Stimulated activated CD8-positive, alpha-beta memory T cell treated with anti-CD3 and anti-CD28 coated beads, Interleukin-15, amount 100 ng/mL, for 1 hour (primary cell): ENCODE measurements at regions not wholly inside any gene's neighbourhood (a gene's known extent, or its start where the extent isn't known, plus 50 kb on each side); places are given as distances from the start of the nearest gene placed in this dataset.

Experiments
- DNase-seq: peaks from one replicate; pipeline ENCODE4 v3.0.0-alpha.2; 2020; ENCODE audit warnings: low read depth

DNA sequence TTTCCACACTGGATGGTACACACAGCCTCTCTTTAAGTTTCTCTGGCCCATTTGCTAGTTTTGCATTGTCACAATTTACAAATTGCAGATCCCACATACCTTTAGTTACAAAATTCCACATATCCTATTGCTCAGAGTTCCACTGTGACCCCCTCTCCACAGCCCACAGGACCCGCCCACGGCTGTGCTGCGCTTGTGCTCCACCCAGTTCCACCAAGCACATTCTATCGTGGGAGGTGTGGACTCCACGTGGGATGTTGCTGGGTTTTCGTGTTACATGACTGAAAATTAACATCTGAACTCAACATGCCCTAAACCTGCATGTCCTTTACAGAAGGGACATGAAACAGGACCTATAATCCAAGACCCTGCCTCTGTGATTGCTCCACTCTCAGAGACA lies 423.0 kb downstream of the IRS2 start:
- no peak for DNase-seq

DNA sequence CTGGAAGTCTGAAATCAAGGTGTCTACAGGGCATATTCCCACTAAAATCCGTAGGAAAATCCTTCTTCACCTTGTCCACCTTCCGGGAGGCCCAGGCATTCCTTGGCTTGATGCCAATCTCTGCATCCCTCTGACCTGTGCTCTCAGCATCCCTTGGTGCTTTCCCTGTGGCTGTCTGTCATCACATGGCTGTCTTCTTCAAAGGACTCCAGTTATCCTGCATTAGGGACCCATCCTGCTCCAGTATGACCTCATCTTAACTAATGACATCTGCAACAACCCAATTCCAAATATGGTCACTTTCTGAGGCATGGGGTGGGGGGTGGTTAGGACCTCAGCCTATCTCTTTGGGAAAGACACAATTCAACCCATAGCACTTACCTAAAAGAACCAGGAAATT lies 423.8 kb downstream of the IRS2 start:
- DNase-seq = no peak

DNA sequence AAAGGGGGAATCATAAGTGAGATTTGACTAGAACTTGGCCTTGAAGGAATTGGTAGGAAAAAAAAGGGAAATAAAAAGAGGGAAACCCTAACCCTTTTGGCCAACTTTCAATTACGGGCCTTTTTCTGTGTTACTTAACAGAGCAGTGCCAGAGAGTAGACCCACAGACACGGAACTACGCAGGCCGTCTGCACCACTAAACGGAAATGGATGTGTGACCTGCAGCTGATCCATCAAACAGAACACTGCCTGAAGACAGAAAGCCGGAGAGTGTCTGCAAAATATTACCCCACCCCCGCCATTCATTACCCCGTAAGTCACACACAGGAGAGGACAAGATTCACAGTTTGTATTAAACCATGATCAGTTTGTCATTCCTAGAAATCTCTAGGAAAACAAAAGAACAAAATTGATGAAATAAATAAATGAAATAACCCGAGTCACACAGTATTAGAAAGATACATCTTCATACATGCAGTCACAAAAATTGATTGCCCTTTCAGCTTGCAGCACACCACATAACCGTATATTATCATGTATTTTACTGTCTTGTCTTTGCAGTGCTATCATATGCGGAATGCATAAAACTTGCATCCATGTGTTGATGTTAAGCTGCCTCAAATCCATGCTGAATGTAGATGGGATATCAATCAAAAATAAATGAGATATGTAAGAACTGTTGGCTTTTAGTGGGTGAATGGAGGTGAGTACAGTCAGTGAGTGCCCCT lies 424.7 kb downstream of the IRS2 start:
- no peak for DNase-seq

DNA sequence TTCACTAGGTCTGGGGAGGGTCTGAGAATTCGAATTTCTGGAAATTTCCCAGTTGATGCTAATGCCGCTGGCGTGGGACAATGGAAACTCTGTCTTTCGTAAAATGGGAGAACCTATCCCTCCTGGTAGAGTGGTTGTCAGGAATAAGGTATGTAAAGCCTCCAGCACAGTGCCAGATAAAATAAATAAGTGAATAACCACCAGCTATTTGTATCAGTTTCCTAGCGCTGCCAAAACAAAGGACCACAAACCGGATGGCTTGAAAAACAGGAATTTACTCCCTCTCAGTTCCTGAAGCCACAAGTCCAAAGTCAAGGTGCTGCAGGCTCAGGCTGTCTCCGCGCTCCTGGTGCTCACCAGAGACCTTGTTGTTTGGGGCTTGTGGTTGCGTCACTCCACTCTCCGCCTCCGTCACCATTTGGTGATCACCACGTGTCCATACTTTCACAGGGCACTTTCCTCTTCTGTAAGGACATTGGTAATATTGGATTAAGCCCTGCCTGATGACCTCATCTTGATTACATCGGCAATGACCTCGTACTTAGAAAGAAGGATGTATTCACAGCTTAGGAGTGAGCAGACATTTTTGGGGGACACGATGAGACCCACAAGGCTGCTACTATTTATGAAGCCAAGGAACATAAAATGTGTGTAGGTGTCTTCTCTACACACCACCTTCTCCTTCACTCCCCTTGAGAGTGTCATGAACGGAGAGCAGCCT lies 428.5 kb downstream of the IRS2 start:
- no peak for DNase-seq

DNA sequence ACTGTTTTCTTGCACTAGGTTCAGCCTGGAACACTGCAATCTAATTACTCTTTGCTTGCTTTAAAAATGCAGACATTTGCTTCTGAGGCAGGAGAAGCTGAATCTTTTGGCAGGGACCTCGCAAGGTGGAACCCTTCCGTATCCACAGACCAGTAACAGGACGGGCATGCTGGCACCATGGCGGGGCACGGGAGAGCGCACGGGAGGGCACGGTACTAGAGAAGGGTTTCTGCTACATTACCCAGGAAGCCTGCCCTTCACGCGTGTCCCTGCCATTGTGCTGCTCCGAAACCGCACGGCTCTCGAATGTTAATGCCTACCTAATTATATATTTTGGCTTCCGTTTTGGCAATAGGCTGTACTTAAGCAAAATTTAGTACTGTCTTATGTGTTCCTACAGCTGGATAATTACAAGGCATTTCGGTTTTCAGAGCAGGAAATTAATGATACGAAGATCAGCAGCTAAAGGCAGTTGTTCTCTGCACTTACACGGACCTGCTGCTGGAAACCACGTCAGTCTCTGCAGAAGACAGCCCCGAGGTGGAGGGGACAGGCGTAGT lies 430.4 kb downstream of the IRS2 start:
- no peak for DNase-seq

DNA sequence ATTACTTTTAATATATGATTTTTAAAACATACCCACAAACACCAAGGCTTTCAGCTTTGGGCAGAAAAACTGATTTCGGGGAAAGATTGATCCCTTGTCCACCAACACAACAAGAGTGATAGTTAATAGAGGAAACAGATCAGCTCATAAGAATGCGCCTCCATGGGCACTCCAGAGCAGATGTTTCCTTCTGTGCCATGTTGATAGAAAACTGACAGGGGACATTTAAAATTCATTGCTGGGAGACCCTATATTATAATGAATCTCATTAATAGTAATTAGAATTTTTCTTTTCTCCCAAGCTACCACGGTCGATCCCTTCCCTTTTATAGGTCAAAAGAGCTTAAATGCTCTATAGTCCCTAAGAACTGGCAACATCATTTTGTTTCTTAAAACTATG lies 431.2 kb downstream of the IRS2 start:
- DNase-seq = no peak

DNA sequence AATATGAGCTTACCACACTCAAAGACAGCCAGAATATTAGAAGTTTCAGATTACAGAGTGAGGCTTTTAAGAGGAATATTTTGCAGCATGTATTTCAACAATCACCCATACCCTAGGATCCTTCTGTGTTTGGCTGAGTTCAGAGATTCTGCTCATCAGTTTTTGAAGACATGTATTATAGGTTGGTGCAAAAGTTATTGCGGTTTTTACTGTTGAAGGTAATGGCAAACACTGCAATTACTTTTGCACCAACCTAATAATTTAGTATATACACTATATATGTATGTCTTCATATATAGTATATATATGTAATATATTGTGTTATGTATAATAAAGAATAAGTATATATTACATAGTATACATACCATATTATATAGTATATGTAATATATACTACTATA lies 435.1 kb downstream of the IRS2 start:
- no peak for DNase-seq

DNA sequence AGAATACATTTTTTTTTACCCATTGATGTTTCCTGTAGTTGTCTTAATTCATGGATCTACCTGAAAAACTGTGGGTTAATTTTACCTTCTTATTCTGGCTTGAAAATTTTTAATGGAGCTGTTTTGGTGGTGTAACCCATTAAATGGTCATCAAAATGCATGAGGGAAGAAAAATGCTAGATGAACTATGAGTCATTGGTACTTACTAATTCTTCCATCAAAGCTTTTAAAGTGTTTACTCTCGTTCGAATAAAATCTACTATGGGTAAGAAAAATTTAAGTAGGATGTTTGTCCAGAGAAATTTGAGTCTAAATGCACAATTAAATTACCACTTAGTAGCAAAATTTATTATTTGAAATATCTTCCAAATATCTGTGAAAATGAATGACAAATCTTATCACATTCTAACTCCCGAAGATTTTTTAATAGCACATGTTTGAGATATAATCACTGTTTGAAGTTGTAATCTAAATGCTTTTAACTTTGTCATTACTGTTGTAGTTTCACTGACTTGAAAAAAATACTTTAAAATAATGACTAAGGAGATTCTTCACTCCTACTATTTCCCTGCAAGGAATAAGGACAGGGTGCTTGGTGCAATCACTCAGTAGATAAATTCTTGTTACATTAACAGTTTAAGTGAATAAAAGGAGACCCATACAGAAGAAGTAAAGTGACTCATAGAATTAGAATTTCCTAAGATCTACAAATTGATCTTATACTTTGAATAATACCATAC lies 437.7 kb downstream of the IRS2 start:
- DNase-seq = no peak

DNA sequence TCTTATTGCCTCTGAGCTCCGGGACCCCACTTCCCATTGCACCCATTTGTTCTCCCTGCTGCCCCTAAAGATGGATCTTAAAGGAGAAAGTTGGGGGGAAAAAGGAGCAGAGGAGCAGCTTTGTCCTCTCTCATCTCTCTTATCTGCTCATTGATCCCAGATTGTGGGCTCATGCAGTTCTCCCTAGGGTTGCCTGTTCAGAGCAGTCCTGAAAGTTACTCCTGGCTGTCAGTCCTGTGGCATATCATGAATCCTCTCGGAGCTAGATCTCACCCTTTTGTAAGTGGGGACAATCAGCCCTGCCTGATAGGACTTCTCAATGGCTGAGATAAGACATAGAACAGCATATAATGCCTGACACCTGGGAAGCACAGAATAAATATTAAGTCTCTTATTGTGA lies 440.3 kb downstream of the IRS2 start:
- no peak for DNase-seq

DNA sequence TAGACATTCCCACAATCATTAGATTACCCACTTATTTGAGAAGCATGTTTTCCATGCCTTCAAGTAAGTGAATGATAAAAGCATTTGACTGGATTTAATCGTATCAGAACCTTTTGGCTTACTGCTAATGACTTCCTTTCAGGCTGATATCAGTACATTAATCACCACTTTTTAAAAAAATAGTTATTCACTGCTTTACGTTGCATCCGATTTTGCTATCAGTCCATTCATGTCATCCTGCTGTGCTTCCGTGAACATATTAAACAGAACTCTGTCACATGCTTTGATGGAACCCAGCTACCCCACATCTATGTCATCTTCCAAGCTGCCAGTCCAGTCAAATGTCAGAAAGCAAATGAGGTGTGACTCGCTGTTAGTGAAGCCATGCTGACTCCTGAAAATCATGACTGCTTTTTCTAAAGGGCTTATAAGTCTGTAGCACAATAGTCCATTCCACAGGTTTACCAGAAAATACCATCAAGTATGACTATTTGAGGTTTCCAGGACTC lies 440.9 kb downstream of the IRS2 start:
- no peak for DNase-seq

DNA sequence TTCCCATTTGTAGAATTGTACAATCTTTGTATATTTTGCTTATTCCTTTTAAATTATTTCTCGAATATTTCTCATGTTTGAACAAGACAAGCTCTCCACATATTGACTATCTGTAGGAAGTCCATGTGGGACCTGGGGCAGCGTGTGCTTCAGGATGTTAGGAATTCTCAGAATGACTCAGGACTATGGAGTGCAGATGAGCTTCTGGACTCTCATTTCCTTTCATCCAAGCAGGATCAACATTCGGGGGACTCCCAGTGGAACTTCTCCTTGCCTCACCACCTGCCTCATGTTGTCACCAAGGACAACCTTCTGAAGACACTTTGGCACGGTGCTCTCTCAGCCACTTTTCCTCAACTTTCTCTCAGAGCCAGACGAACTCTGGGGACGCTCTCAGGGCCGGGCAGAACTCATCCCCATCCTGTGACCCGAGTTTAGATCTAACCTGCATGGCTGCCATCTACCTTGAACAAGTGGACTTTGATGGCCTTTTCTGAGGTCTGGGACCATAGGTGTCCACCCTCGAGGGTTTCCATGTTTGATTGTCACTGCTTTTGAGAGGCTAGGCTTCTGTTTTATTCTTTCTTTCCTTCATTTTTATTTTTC lies 441.7 kb downstream of the IRS2 start:
- DNase-seq = no peak

DNA sequence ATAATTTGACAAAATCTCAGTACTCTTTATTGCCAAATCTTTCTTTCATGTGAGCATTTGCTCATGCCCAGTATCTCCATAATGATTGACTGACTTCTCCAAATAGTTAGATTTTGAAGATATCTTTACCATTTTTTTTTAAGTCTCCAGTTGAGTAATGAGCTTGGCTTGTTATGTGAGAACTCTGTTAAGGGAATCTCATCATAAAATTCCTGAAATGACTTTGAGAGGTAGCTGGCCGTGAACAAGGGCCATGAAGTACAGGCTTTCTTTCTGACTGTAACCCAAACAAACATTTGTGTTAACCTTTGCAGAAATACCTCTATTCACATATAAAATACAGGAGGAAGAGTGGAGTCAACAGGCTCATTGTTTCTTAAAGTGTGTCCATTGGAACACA lies 449.7 kb downstream of the IRS2 start:
- no peak for DNase-seq

DNA sequence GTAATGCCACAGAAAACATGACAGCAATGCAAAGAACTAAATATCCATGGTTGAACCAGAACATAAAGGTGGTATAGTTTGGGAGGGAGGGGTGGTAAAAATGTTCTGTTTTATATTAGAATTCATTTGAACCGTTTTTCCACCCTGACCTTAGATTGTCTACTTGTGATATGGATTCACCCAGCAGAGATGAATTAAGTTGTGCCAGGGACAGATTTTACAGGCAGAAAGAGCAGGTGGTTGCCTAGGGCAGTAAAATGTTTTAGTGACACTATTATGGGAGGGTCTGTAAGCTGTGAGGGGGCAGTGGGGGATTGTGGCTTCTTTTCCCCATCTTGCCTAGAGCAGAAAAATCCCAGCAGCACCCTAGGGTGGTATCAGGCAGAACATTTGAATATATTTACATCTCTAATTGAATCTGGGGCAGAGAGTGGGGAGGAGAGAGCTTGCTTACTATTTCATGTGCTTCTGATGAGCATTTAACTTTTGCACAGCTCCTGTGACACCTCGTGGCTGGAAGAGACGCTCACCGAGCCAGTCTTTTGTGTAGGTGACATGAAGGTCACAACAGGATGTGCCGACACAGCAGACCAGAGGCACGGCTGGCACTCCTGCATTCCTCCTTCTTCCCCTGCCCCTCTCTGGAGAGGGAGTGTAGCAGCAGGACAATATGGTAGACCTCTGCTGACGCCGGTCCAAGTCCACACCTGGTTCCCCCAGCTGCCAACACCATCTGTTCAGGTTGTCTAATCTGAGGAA lies 452.3 kb downstream of the IRS2 start:
- no peak for DNase-seq

DNA sequence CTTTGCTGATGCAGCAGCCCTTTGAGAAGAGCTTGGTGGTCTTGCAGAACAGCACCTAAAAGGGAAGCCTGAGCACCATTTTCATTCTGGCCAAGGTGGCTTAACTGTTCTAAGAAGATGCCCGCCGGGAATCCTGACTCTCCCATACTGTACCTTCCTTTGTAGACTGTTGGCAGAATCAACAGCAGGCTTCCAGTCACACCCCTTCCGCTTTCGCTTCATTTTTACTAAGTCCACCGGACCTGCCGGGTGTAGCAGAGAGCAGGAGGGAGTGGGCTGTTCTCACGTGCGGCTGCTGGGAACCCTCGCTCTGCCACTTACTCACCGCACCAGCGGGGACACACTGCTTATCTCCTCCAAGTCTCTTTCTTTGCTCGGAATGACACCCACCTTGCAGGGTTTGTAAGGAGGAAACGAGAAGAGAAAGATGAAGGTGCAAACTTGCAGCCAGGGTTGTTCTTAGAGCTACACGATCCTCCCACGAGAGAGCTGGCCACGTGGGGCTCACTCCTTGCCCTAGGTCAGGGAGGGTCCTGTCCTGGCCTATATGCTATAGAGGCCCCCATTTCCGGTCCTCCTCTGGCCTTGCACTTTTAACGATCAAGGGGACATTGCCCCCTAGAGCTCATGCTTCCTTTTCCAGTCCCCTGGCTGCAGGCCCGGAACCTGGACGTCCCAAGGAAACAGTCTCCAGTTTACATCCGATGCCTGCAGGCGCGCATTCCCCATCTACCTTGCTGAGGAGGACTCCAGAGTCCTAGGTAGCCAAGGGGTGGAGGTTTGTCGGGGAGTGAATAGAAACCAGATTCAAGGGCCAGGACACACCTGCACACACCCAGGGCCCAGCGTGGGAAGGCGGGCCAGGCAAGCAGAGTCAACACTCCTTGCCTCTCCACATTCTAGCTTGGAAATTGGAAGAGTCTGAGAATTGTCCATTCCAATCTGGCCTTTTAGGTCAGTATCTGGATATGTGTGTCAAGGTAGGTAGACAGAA lies 453.6 kb downstream of the IRS2 start:
- DNase-seq = no peak

DNA sequence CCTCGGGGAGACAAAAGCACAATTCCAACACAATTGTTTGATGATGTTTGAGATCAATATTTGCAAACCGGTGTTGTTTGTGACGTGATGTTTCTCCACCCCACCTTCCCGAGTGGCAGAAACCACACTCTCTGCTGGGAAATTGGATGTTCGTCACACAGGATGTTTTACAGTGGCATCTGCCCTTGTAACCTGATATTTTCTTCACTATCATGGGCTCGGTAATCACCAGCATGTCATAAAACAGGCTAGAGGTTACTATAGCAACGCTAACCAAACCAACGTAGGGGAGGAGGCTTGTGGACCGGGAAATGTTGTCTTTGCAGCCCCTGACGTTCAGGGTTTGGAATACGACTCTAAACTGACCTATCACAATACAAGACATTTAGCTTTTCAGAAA lies 454.5 kb downstream of the IRS2 start:
- DNase-seq = no peak

DNA sequence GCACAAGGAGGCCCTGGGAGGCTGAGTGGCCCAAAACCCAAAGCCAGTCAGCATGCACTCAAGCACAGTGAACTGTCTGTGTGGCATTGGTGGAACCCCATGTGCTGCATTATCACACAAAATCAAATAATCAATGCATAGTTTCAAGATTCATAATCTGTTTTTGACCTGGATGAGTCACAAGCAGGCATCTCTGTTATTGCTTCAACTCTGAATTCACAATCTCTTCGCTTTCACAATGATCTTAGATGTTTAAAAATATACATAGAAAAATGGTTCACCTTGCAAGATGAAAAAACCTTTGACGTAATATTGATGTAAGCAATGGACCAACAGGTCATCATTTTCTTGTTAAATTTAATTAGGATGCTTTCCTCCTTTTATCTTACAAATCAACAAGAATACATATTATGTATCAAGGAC lies 455.4 kb downstream of the IRS2 start:
- no peak for DNase-seq

DNA sequence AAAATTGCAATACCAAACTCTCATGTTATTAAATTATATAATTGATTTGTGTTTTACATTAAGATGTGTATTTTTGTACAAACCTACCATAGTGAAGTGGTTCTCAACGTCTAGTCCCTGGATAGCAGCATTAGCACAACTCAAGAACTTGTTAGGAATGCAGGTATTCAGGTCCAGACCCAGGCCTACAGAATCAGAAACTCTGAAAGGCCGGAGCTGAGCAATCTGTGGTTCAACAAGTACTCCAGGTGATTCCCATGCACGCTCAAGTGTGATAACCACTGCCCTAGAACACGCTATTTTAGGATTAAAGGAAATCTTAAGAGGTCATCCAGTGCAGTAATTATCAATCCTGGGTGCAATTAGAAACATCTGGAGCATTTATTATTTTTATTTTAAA lies 456.3 kb downstream of the IRS2 start:
- DNase-seq = no peak

DNA sequence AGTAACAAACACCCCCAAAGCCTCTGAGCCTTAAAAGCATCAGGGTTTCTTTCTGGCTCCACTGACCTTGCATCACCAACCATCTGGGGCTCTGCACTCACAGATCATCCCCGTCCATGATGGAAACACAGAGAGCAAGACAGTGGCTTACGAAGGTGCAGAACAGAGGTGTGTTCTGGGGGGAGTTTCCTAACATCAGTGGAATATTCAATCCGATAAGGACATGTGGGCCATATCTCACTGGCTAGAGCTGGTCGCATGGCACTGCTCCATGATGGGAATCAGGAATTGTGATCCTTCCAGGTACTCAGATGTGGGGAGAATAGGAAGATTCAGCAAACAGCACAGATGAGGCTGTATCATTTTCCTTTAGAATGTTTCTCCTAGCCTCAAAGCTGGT lies 457.2 kb downstream of the IRS2 start:
- no peak for DNase-seq

DNA sequence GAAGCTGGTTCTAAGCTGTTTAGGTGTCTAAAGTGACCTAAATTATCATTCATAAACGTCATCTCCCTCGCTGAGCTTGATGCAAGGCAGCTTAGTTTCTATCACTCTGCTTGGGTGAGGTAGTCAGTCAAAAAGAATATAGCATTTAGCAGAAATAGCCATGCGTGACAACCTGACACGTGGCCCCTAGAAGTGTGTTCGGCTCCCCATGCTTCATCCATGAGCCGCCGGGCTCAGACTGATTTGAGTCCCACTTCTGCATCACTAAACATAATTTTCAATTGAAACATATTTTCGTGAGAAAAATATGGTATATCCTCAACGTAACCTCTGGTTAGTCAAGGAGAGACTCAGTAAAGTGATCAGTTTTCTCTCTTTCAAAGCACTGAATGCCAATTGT lies 459.8 kb downstream of the IRS2 start:
- no peak for DNase-seq

DNA sequence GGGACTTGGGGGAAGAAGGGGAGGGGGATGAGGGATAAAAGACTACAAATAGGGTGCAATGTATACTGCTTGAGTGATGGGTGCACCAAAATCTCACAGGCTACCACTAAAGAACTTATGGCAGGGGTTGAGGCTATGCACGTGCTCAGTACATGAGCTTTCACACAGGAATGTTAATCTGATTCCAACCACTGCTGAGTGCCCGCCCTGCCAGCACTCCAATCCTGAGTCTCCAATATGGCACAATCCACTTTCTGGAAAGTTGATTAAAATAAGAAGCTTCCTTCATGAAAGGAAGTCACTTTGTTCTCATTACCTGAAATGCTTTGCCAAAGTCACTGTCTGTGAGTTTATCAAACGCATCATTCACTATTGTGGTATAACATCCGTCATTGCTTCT lies 463.0 kb downstream of the IRS2 start:
- DNase-seq = no peak
